Stimulated activated CD4-positive, alpha-beta T cell treated with anti-CD3 and anti-CD28 coated beads, Interleukin-1b, Interleukin-23, amount 100 ng/mL, for 24 hours (primary cell): ENCODE measurements at regions not wholly inside any gene's neighbourhood (a gene's known extent, or its start where the extent isn't known, plus 50 kb on each side); places are given as distances from the start of the nearest gene placed in this dataset.

Source experiments
- DNase-seq, 4 experiments: peaks; one replicate each; pipeline ENCODE4 v3.0.0-alpha.2; 2020; ENCODE audit warnings: low read depth in 4 of 4, low spot score in 1 of 4

DNA sequence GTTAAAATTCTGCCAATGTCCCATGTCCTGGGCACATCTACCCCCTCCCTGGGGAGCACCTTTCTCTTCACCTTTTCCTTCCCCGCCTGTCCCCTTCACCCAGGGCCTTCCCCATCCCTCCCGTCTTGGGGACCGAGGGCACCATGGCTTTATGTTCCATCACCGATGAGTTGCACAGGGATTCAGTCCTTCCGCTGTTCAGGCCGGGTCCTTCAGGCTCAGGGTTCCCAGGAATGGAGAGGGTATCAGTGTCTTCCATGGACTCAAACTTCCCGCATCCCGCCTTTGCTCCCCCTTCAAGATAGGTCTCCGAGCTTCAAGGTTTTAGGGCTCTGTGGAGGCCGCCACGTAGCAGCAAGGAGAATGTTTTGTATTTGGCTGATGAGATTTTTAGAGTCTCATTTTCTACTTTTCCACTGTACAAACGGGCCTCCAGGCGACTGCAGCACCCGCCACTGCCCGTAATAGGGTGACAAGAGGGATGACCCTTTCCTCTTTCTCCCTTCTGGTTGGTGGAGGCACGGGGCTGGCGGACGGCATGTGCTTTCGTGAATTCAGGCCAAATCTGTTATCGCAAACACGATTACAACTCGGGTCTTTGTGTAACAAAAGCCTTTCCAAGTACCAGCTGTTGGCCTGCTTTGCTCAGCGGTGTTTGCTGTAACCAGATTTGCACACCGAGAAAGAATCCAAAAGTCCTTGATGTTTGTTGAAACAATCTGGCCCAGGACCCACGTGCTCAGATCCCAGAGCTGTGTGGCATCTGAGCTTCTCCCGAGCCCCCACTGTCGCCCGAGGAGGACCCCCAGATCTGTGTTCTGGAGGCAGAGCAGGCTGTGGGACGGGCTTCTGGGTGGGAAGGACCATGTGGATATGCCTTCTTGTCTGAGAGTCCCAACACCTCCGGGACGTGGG is 236.3 kb downstream of the SEC14L1 start:
- DNase-seq = no peak

DNA sequence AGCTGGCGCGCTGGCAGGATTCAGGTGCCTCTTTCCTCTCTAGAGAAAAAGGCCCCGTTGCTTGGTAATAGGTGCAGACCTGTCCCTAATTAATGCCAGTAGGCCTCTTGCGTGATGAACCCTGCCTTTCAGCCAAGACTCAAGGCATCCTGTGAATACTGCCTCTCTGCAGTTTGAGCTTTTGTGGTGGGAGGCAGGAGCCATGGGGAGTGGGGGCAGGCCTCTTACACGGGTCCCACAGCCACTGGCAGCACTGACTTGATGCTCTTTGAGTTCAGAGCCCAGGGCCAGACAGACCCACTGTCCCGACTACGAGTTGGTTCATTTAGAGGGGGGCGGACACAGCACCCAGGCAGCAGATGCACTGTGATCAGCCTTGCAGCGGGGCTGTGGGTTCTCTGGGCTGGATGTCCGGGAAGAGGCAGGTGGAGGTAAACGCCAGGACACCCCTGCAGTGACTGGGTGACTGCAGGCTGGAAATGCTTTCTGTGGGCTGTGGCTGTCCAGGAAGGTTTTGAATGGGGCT is 237.0 kb downstream of the SEC14L1 start:
- DNase-seq = no peak

- no peak for DNase-seq
Measured at GRCh38 chr17:77378318-77379064, 237.7 kb downstream of the SEC14L1 start.

DNA sequence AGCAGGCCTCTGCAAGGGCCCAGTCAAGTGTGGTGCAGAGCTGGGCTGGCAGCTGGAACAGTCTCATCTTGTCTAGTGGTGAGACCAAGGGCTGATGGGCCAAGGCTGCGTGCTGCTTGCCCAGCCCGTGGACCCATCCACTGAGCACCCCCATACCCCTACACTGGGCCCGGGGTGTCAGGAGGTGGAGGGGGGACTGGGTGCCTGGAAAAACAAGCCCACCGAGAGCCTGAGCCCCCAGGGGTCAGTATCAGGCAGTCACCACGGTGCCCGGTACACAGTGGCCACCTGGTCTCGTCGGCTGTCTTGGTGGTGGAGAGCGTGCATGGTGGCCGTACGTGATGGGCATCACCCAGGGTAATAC is 238.3 kb downstream of the SEC14L1 start:
- DNase-seq = no peak

DNA sequence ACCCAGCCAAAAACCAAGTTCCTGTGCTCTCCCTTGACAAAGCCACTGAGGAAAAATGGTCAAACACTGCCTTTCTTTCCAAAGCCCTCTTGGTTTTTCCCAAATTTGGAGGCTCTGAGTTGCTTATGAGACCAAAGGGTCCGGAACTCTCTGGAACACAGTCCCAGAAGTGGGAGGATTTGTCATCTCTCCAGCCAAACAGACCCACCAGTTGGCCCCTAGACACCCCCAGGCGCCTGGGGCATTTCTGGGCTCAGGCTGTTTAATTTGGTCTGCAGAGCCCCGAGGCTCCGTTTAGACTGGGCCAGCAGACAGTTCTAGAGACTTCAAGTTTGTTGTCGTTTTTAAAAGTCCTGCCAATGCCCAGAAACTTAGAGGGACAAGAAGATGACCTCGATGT is 239.1 kb downstream of the SEC14L1 start:
- no peak for DNase-seq

GRCh38 chr17:77380395-77381184 is 239.8 kb downstream of the SEC14L1 start:
- no peak for DNase-seq

GRCh38 chr17:77381185-77381700 is 240.5 kb downstream of the SEC14L1 start:
- DNase-seq = no peak

DNA sequence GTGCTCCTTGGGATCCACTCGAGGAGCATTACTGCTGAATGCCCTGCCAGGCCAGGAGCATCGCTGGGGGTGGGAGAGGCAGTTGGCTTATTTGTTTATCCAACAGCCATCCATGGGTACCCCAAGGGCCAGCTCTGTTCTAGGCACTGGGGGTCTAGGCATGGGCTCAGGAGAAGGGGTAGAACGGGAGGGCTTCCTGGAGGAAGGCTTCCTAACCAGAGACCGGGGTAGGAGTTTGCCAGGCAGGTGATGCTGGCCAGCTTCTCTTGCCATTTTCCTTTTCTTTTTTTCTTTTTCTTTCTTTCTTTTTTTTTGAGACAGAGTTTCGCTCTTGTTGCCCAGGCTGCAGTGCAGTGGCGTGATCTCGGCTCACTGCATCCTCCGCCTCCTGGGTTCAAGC is 241.0 kb downstream of the SEC14L1 start:
- DNase-seq = no peak

GRCh38 chr17:77382356-77382911 is 241.7 kb downstream of the SEC14L1 start:
- DNase-seq = no peak

DNA sequence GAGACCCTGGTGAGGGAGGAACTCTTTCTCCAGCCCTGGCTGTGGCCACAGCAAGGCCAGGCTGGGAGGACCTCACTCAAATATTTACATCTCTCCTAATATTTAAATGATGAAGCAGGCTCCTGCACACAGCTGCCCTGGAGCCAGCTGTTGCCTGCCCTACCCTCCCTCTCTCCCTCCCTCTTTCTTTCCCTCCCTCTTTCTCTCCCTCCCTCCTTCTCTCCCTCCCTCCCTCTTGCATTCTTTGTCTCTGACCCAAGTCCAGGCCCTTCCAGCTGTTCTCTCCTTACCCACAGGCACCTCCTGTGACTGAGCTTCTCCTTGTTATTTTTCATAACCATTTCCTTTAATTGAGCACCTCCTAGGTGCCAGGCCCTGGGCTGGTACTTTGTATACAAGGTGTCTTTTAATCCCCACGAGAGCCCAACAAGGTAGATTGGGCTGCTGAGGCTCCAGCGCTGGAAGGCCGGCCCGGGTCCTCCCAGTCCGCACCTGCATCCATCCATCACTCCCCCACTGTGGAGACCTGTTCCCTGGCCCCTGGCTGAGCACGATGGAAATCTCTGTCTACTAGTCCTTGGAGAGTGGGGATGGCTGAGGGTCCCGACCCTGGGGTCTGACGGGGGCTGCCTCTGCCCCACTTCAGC is 242.3 kb downstream of the SEC14L1 start:
- DNase-seq = no peak

DNA sequence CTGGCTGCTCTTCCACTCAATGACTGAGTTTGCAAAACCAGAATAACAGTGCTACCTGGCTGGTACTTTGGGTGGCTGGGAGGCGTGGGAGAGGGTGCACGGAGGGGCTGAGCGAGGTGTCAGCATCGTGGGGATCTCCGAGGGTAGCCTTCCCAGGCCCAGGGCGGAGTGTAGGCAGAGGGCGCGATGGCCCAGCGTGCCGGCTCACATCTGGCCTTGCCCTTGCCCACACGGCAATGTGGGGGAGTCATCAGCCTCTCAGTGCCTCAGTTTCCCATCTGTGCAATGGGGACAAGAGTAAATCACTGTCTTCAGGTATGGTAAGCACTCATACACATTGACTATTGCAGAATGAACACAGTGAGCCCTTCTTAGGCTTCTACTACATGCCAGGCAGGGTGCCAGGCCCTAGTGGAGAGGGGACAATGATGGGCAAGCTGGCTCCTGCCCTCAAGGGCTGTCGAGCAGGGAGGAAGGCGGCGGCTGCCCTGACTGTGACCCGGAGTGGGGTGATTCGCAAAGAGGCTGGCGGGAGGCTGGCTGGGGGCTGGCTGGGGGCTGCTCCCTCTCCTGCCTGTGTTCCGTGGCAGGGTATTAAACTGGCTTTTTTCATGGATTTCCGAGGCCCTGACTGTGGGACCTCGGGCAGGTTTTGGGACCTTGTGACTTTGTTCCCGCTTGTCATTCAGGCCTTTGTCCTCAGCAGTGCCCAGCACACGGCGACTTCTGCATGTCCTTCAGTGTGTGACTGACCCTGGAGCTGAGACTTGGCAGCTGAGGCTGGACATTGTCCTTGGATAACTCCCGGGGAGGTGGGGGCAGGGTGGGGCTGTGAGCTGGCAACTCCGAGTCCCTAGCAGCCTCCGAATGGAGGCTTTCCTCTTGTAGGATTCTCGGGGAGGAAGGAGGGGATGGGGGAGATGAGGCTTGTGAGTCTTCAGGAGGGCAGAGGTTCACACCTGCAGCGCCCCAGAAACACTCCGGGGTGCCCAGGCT is 243.1 kb downstream of the SEC14L1 start:
- DNase-seq = no peak

DNA sequence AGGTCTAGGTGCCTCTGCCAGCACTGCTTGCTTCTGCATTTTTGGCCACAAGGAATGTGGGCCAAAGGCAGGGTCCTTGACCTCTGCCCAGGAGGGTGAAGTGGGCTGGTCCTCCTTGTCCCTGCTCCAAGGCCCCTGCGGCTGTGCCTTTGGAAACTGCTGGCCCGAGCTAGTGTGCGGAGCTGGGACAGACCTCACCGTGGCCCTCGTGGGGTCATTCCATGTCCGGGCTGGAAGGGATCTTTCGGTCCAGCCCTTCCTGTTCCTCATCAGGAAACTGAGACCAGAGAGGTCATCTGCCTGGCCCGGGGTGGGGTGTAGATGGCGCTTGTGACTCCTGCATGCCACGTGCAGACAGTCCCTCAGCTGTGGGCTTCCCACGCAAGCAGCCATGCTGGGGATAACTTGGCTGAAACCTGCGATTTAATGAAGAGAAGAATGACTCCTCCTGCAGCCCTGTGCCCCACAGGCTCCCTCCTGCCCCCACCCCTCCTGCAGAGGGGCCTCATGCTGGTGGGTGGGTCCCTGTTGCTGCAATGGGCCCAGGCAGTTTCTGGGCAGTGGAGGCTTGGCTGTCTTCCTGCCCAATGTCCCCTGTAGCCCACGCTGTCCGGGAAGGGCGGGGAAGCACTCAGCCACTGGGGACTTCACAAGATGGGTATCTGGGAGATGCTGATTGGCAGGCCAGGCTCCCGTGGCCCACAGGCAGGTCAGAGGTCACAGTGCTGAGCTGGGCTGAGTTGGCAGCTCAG is 245.2 kb downstream of the SEC14L1 start:
- no peak for DNase-seq

DNA sequence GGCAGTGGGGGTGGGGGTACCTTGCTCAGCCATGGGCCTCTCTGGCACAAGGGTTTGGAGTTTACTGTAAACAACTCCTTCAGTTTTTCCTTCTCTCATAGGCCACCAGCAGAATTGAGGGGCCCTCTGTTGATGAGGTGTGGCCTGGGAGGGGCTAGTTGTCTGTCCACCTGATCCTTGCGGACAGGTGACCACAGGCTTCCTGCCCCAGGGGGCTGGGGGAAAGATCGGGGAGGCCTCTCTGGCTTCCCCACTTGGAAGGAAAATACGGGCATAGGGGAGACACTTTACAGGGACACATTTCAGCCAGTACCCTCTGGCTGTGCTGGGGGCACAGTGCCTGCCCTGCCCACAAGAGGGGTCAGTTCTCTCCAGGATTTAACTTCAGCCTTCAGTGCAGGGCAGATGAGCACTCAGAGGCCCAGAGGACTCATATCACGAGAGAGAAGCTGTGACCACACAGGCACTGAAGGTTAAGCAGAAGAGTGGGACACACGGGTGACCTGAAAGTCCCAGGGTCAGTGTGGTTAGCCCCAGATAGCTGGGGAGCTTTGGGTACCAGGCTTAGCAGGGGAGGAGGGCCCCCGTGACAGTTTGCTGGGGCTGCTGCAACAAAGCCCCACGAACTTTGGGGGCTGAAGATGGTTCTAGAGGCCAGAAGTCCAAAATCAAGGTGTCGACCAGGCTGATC is 245.9 kb downstream of the SEC14L1 start:
- DNase-seq = no peak

- no peak for DNase-seq
Measured at GRCh38 chr17:77387891-77388290, 247.1 kb downstream of the SEC14L1 start.

GRCh38 chr17:77388384-77389306 is 247.9 kb downstream of the SEC14L1 start:
- DNase-seq = no peak

DNA sequence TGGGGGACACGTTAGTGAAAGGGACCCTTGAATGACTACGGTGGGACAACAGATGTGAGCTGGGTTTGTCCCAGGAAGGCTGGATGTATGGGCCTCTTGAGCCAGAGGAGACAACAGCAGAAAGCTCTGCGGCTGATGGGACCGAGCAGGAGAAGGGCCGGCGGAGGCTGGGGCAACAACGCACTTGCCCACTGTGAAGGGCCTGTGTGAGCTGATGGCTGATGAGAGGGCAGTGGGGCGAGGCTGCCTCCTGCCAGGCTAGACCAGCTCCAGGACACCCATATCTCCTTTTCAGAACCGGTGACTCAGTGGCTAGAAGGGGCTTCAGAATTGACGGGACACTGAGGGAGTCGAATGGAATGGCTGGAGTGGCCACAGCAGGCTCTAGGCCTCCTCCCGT is 250.1 kb downstream of the SEC14L1 start:
- no peak for DNase-seq
